HepG2 (cell line): ENCODE measurements at regions not wholly inside any gene's neighbourhood (a gene's known extent, or its start where the extent isn't known, plus 50 kb on each side); places are given as distances from the start of the nearest gene placed in this dataset.

Experiments used
- ETV5 ChIP-seq: IDR thresholded peaks from 2 replicates; pipeline ENCODE4 v1.6.1; 2018; ENCODE audit warnings: missing biosample characterization, missing genetic modification reagents, inconsistent platforms, borderline replicate concordance
- GABPB1 ChIP-seq: IDR thresholded peaks from 2 replicates; pipeline ENCODE4 v1.6.1; 2016; ENCODE audit warnings: mild to moderate bottlenecking, missing genetic modification reagents, moderate library complexity, missing compliant biosample characterization
- IRF2 ChIP-seq: IDR thresholded peaks from 2 replicates; pipeline ENCODE4 v1.6.1; 2018; ENCODE audit warnings: missing genetic modification reagents, missing compliant biosample characterization
- KLF6 ChIP-seq: IDR thresholded peaks from 2 replicates; pipeline ENCODE4 v1.8.0; 2016; ENCODE audit warnings: missing biosample characterization, missing genetic modification reagents
- PITX1 ChIP-seq: sonication (generic); formaldehyde crosslinking; IDR thresholded peaks from 2 replicates; pipeline ENCODE4 v1.5.1; 2020; ENCODE audit warnings: mild to moderate bottlenecking, missing genetic modification reagents
- SNAPC2 ChIP-seq: sonication (generic); formaldehyde crosslinking; IDR thresholded peaks from 2 replicates; pipeline ENCODE4 v1.8.1; 2022; ENCODE audit warnings: mild to moderate bottlenecking, missing genetic modification reagents
- YY1 ChIP-seq: IDR thresholded peaks from 2 replicates; pipeline ENCODE4 v1.6.1; 2011; ENCODE audit warnings: low read length, low read depth, moderate library complexity, mild to moderate bottlenecking; ENCODE audit not compliant: insufficient read depth, insufficient replicate concordance
- TF ChIP-seq, protein P1 (sequence below), 2 experiments: sonication (generic) in 1 of 2; formaldehyde crosslinking in 1 of 2; IDR thresholded peaks; 2 replicates each; pipeline versions ENCODE4 v1.4.0 to v1.6.1; 2018 to 2020; ENCODE audit warnings: missing genetic modification reagents in 2 of 2, borderline replicate concordance in 1 of 2, low read depth in 1 of 2, mild to moderate bottlenecking in 1 of 2, missing biosample characterization in 1 of 2
- TF ChIP-seq, protein P2 (sequence below): sonication (generic); formaldehyde crosslinking; IDR thresholded peaks from 2 replicates; pipeline ENCODE4 v1.5.1; 2020; ENCODE audit warnings: missing genetic modification reagents, mild to moderate bottlenecking, borderline replicate concordance
- TF ChIP-seq, protein P3 (sequence below): IDR thresholded peaks from 2 replicates; pipeline ENCODE4 v1.4.0; 2020; ENCODE audit warnings: mild to moderate bottlenecking, missing genetic modification reagents

DNA sequence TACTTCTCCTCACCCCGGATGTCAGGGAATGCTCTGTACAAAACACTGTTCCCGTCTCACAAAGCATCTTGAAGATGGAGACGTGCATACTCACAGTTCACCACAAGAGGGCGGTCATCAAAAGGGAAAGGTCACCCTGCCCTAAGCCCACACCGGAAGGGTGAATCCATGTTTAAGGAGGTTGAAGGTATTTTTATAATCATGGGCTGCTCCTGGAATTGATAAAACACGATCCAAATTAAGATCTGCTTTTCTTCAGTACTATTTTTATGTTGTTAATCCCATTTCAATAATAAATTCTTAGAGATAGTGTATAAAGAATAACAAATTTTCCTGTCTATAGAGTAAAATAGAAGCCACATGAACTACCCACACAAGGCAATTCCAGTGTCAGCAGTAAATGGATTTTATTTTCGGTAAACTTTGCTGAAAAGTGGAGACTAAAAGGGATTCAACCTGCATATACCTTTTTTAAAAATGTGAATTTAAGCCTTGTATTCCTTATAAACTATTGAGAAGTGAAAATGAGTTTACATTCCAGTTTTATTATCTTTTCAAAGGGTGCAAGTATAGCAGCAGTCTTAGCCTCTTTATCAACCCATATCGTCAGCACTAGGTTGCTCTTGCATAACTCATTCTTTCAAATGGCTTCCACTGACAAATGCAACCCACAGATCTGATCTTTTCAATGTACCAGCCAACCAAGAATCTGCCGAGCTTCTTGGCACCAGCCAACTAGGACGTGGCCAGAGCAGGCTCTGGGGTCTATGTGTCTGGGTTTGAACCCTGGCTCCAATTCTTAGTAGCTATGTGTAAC, 79.7 kb upstream of the MBOAT1 start (continued):
- TF ChIP-seq, protein P1, sequence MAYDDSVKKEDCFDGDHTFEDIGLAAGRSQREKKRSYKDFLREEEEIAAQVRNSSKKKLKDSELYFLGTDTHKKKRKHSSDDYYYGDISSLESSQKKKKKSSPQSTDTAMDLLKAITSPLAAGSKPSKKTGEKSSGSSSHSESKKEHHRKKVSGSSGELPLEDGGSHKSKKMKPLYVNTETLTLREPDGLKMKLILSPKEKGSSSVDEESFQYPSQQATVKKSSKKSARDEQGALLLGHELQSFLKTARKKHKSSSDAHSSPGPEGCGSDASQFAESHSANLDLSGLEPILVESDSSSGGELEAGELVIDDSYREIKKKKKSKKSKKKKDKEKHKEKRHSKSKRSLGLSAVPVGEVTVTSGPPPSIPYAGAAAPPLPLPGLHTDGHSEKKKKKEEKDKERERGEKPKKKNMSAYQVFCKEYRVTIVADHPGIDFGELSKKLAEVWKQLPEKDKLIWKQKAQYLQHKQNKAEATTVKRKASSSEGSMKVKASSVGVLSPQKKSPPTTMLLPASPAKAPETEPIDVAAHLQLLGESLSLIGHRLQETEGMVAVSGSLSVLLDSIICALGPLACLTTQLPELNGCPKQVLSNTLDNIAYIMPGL (CRISPR knock-in tag; IDR thresholded peaks at IDR 0.05; ENCODE audit: borderline replicate concordance in 1 of 2, low read depth in 1 of 2): peak in 1 of 2 experiments; percentile 72; a peak in 1 of 4 replicates
- TF ChIP-seq, protein P2, sequence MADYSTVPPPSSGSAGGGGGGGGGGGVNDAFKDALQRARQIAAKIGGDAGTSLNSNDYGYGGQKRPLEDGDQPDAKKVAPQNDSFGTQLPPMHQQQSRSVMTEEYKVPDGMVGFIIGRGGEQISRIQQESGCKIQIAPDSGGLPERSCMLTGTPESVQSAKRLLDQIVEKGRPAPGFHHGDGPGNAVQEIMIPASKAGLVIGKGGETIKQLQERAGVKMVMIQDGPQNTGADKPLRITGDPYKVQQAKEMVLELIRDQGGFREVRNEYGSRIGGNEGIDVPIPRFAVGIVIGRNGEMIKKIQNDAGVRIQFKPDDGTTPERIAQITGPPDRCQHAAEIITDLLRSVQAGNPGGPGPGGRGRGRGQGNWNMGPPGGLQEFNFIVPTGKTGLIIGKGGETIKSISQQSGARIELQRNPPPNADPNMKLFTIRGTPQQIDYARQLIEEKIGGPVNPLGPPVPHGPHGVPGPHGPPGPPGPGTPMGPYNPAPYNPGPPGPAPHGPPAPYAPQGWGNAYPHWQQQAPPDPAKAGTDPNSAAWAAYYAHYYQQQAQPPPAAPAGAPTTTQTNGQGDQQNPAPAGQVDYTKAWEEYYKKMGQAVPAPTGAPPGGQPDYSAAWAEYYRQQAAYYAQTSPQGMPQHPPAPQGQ: no peak
- TF ChIP-seq KLF6 (no peak), IRF2 (CRISPR knock-in tag) (peak; percentile 47; the same call in 1 of the 2 replicates), SNAPC2 (no peak), YY1 (peak; percentile 48), ETV5 (peak; percentile 88), GABPB1 (peak; percentile 72), PITX1 (CRISPR knock-in tag) (peak; percentile 52; the same call in 1 of the 2 replicates)
- TF ChIP-seq, protein P3, sequence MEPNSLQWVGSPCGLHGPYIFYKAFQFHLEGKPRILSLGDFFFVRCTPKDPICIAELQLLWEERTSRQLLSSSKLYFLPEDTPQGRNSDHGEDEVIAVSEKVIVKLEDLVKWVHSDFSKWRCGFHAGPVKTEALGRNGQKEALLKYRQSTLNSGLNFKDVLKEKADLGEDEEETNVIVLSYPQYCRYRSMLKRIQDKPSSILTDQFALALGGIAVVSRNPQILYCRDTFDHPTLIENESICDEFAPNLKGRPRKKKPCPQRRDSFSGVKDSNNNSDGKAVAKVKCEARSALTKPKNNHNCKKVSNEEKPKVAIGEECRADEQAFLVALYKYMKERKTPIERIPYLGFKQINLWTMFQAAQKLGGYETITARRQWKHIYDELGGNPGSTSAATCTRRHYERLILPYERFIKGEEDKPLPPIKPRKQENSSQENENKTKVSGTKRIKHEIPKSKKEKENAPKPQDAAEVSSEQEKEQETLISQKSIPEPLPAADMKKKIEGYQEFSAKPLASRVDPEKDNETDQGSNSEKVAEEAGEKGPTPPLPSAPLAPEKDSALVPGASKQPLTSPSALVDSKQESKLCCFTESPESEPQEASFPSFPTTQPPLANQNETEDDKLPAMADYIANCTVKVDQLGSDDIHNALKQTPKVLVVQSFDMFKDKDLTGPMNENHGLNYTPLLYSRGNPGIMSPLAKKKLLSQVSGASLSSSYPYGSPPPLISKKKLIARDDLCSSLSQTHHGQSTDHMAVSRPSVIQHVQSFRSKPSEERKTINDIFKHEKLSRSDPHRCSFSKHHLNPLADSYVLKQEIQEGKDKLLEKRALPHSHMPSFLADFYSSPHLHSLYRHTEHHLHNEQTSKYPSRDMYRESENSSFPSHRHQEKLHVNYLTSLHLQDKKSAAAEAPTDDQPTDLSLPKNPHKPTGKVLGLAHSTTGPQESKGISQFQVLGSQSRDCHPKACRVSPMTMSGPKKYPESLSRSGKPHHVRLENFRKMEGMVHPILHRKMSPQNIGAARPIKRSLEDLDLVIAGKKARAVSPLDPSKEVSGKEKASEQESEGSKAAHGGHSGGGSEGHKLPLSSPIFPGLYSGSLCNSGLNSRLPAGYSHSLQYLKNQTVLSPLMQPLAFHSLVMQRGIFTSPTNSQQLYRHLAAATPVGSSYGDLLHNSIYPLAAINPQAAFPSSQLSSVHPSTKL: peak; percentile 55; the same call in 1 of the 2 replicates
